ENCODE measurements at regions not wholly inside any gene's neighbourhood (a gene's known extent, or its start where the extent isn't known, plus 50 kb on each side); places are given as distances from the start of the nearest gene placed in this dataset.

- TF ChIP-seq CTCF (IDR thresholded peaks at IDR 0.05; ENCODE audit: insufficient read depth, low read length, poor library complexity, severe bottlenecking) = no peak
- Histone ChIP-seq H3K36me3 (ENCODE audit: control insufficient read depth, insufficient read depth, low read length) (no peaks in the 10 kb centered on the region), H3K4me3 (ENCODE audit: low read depth, low read length) (no peak overlapping the region), H3K27me3 (ENCODE audit: control insufficient read depth, insufficient read depth, low read length) (no peaks in the 10 kb centered on the region)
- no peak for DNase-seq (ENCODE audit: low read depth)
Observed at GRCh38 chr9:119801311-119801710, 432.1 kb upstream of the BRINP1 start.

DNA sequence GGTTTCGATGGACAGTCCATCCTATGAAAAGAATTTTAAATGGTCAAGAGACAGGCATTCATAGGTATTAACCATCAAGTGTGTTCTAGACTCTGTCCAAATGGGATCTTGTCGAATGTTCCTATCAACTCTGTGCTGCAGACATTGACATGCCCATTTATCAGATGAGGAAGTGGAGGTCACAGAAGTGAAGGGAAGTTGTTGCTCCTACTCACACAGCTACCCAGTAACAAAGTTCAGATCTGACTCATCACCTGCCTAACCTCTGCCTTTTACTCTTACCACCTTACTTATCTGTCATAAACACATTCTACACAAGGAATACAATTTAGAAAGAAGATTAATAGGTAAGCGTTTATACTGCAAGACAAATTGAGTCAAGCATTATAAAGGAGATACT lies 426.2 kb upstream of the BRINP1 start:
- no peak for DNase-seq (ENCODE audit: low read depth)
- Histone ChIP-seq H3K27me3 (ENCODE audit: control insufficient read depth, insufficient read depth, low read length) (no peaks in the 10 kb centered on the region), H3K4me3 (ENCODE audit: low read depth, low read length) (no peak overlapping the region), H3K36me3 (ENCODE audit: control insufficient read depth, insufficient read depth, low read length) (no peaks in the 10 kb centered on the region)
- no peak for TF ChIP-seq CTCF (IDR thresholded peaks at IDR 0.05; ENCODE audit: insufficient read depth, low read length, poor library complexity, severe bottlenecking)

DNA sequence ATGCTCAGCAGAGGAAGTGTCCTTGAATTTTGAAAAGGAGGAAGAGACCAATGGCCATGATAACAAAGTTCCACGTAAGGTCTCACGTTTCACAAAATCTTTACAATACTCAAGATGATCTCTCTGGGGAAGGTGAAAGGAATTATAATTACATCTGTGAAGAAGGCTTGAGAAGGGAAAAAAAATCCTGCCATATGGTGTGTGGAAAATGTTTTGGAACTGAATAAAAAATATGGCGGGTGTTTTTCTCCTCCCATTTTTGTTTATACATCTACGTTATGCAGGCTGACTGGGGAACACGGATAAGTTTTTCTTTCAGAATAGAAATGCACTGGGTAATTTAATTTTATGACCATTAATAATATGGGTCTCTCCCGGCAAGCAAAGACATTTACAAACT lies 425.6 kb upstream of the BRINP1 start:
- TF ChIP-seq CTCF (IDR thresholded peaks at IDR 0.05; ENCODE audit: insufficient read depth, low read length, poor library complexity, severe bottlenecking) = no peak
- no peak for DNase-seq (ENCODE audit: low read depth)
- H3K27me3 ChIP-seq (ENCODE audit: control insufficient read depth, insufficient read depth, low read length) = no peaks in the 10 kb centered on the region
- no peak overlapping the region for H3K4me3 ChIP-seq (ENCODE audit: low read depth, low read length)
- H3K36me3 ChIP-seq (ENCODE audit: control insufficient read depth, insufficient read depth, low read length) = no peaks in the 10 kb centered on the region

- no peak for DNase-seq (ENCODE audit: low read depth)
- TF ChIP-seq CTCF (IDR thresholded peaks at IDR 0.05; ENCODE audit: insufficient read depth, low read length, poor library complexity, severe bottlenecking) = no peak
- Histone ChIP-seq H3K27me3 (ENCODE audit: control insufficient read depth, insufficient read depth, low read length) (no peaks in the 10 kb centered on the region), H3K36me3 (ENCODE audit: control insufficient read depth, insufficient read depth, low read length) (no peaks in the 10 kb centered on the region), H3K4me3 (ENCODE audit: low read depth, low read length) (no peak overlapping the region)
Observed at GRCh38 chr9:119793218-119793617, 424.0 kb upstream of the BRINP1 start.

- H3K36me3 ChIP-seq (ENCODE audit: control insufficient read depth, insufficient read depth, low read length) = no peaks in the 10 kb centered on the region
- no peak overlapping the region for H3K4me3 ChIP-seq (ENCODE audit: low read depth, low read length)
- H3K27me3 ChIP-seq (ENCODE audit: control insufficient read depth, insufficient read depth, low read length) = no peaks in the 10 kb centered on the region
- DNase-seq (ENCODE audit: low read depth) = no peak
- no peak for TF ChIP-seq CTCF (IDR thresholded peaks at IDR 0.05; ENCODE audit: insufficient read depth, low read length, poor library complexity, severe bottlenecking)
Observed at GRCh38 chr9:119792242-119792641, 423.0 kb upstream of the BRINP1 start.

DNA sequence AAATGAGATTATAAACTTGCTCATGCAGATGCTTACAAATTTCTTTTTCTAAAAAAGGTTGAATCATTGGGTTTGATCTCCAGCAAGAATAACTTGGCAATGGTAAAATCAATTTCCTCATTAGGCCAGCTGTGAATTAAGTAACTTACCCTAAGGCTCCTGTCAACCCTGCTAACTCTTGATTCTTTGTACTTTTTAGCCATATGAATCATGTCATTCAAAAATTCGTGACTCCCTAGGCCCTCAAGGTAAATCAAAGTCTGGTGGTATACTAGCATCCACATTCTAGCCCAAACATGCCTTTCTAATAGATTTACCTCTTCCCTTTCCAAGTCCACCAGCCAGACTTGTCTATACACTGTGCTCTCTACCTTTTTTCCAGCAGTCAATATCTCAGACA lies 420.8 kb upstream of the BRINP1 start:
- no peak for DNase-seq (ENCODE audit: low read depth)
- Histone ChIP-seq H3K36me3 (ENCODE audit: control insufficient read depth, insufficient read depth, low read length) (no peaks in the 10 kb centered on the region), H3K27me3 (ENCODE audit: control insufficient read depth, insufficient read depth, low read length) (no peaks in the 10 kb centered on the region), H3K4me3 (ENCODE audit: low read depth, low read length) (no peak overlapping the region)
- TF ChIP-seq CTCF (IDR thresholded peaks at IDR 0.05; ENCODE audit: insufficient read depth, low read length, poor library complexity, severe bottlenecking) = no peak

Data from kidney epithelial cell (primary cell).